ENCODE measurements at regions not wholly inside any gene's neighbourhood (a gene's known extent, or its start where the extent isn't known, plus 50 kb on each side); places are given as distances from the start of the nearest gene placed in this dataset.

GRCh38 chr5:112646139-112646936, 91.3 kb upstream of the APC start:
- no peak for DNase-seq (ENCODE audit: low read depth)
- H3K4me3 ChIP-seq (ENCODE audit: low read depth, low read length): no peak overlapping the region
- TF ChIP-seq CTCF (conservative IDR thresholded peaks at IDR 0.05; ENCODE audit: low read depth, low read length): no peak

- H3K4me3 ChIP-seq (ENCODE audit: low read depth, low read length): no peak overlapping the region
- TF ChIP-seq CTCF (conservative IDR thresholded peaks at IDR 0.05; ENCODE audit: low read depth, low read length): no peak
- no peak for DNase-seq (ENCODE audit: low read depth)
Measured at GRCh38 chr5:112647428-112647827, 90.3 kb upstream of the APC start.

DNA sequence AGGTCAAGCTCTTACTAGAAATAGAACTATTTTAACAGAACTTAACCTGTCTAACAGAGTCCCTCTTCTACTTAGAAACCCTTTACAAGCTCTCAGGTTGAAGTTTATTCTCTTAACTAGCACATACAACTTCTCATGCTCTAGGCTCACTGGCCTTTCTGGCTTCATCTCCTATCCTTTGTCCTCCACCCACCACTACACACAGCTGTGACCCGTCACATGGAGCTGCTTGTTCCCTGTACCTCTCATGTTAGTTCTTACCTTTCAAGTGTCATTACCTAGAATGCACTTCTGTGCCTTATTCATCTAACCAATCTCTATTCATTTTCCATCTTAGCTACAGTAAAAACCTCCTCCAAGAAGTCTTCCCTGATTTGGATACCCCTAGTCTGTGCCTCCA, 89.4 kb upstream of the APC start:
- DNase-seq (ENCODE audit: low read depth): no peak
- no peak for TF ChIP-seq CTCF (conservative IDR thresholded peaks at IDR 0.05; ENCODE audit: low read depth, low read length)
- no peak overlapping the region for H3K4me3 ChIP-seq (ENCODE audit: low read depth, low read length)

- DNase-seq (ENCODE audit: low read depth): no peak
- H3K4me3 ChIP-seq (ENCODE audit: low read depth, low read length): no peak overlapping the region
- TF ChIP-seq CTCF (conservative IDR thresholded peaks at IDR 0.05; ENCODE audit: low read depth, low read length): no peak
Measured at GRCh38 chr5:112649882-112650281, 87.8 kb upstream of the APC start.

GRCh38 chr5:112653638-112654205, 84.0 kb upstream of the APC start:
- DNase-seq (ENCODE audit: low read depth): no peak
- TF ChIP-seq CTCF (conservative IDR thresholded peaks at IDR 0.05; ENCODE audit: low read depth, low read length): no peak
- H3K4me3 ChIP-seq (ENCODE audit: low read depth, low read length): no peak overlapping the region

- no peak overlapping the region for H3K4me3 ChIP-seq (ENCODE audit: low read depth, low read length)
- TF ChIP-seq CTCF (conservative IDR thresholded peaks at IDR 0.05; ENCODE audit: low read depth, low read length): no peak
- no peak for DNase-seq (ENCODE audit: low read depth)
Measured at GRCh38 chr5:112655513-112655912, 82.2 kb upstream of the APC start.

DNA sequence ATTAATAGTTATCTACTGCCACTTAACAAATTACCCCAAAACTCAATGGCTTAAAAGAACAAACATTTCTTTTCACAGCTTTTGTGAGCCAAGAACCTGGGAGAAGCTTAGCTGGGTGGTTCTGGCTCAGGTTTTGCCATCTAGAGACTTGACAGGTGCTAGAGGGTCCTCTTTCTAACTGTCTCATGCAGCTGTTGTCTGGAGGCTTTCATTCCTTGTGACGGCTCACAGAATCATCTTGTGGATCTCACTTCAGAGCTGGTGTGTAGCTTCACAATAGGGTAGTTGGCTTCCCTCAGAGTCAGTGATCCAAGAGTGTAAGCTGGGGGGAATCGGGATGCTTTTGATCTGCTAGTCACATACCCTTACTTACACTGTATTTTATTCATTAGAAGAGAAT, 81.2 kb upstream of the APC start:
- no peak for TF ChIP-seq CTCF (conservative IDR thresholded peaks at IDR 0.05; ENCODE audit: low read depth, low read length)
- DNase-seq (ENCODE audit: low read depth): no peak
- H3K4me3 ChIP-seq (ENCODE audit: low read depth, low read length): no peak overlapping the region

Measured in choroid plexus epithelial cell (primary cell).